Gastrocnemius medialis (tissue), 4 donors: ENCODE measurements at regions not wholly inside any gene's neighbourhood (a gene's known extent, or its start where the extent isn't known, plus 50 kb on each side); places are given as distances from the start of the nearest gene placed in this dataset.
"Not testable (repeated sequence)": the region's sequence is repeated elsewhere in the genome, so short reads cannot be mapped to it uniquely, and the experiment has no call there.

ENCODE experiments used
- ATAC-seq, 2 donors: fragments of 150-250 bp; one replicate each; pipeline ENCODE4 v1.9.1; 2016
- DNase-seq, 2 donors: peaks; one replicate each; pipeline ENCODE4 v3.0.0-alpha.2; 2019
- H3K27ac ChIP-seq, 4 donors: fragments of 200-600 bp; sonication (generic); 1 replicate in 1 of 4; 2 replicates in 3 of 4; pipeline ENCODE4 v1.5.1; 2016 to 2018; ENCODE audit warnings: mild to moderate bottlenecking in 2 of 4, moderate library complexity in 1 of 4
- H3K27me3 ChIP-seq, 3 donors: fragments of 200-600 bp; sonication (generic) in 2 of 3; 1 replicate in 1 of 3; 2 replicates in 2 of 3; pipeline versions ENCODE4 v1.5.1 to v1.6.0; 2016 to 2019; ENCODE audit warnings: mild to moderate bottlenecking in 1 of 3, moderate library complexity in 1 of 3
- H3K36me3 ChIP-seq, 2 donors: fragments of 200-600 bp; sonication (generic) in 1 of 2; one replicate each; pipeline ENCODE4 v1.5.1; 2017 to 2018
- H3K4me1 ChIP-seq, 2 donors: fragments of 200-600 bp; sonication (generic) in 1 of 2; one replicate each; pipeline ENCODE4 v1.5.1; 2016 to 2017; ENCODE audit warnings: mild to moderate bottlenecking in 2 of 2
- H3K4me3 ChIP-seq, 4 donors: fragments of 200-600 bp; sonication (generic) in 3 of 4; 1 replicate in 1 of 4; 2 replicates in 3 of 4; pipeline ENCODE4 v1.5.1; 2016 to 2019; ENCODE audit warnings: mild to moderate bottlenecking in 2 of 4
- H3K9me3 ChIP-seq, 3 donors: fragments of 200-600 bp; sonication (generic) in 2 of 3; 1 replicate in 1 of 3; 2 replicates in 2 of 3; pipeline ENCODE4 v1.5.1; 2016 to 2019
- CTCF ChIP-seq, 5 experiments: fragments of 450-650 bp in 3 of 5; fragments of 200-600 bp in 2 of 5; sonication (generic) in 2 of 5; IDR thresholded peaks in 4 of 5; conservative IDR thresholded peaks in 1 of 5; 1 replicate in 4 of 5; 2 replicates in 1 of 5; pipeline ENCODE4 v1.5.1; 2016 to 2019; ENCODE audit warnings: antibody characterized with exemption in 5 of 5, mild to moderate bottlenecking in 3 of 5, moderate library complexity in 3 of 5
- POLR2A ChIP-seq, 2 donors: fragments of 450-650 bp; IDR thresholded peaks; one replicate each; pipeline ENCODE4 v1.6.1; 2017; ENCODE audit warnings: antibody characterized with exemption in 2 of 2, mild to moderate bottlenecking in 2 of 2, moderate library complexity in 2 of 2
- in situ Hi-C, 4 donors: fragments of 200-750 bp; cut with MboI; loops; one replicate each; pipeline versions ENCODE4 v1.15.0 to v1.8.0; 2017; ENCODE audit warnings: low sequenced_read_pairs in 4 of 4
- intact Hi-C: fragments of 100-400 bp; cut with DNase I; formaldehyde crosslinking; loops from one replicate; pipeline ENCODE4 v1.15.1; 2023; ENCODE audit warnings: low total_unique reads

- no peaks in the 10 kb centered on the region for H3K36me3 ChIP-seq
- H3K27me3 ChIP-seq, result no peaks in the 10 kb centered on the region
- no peak overlapping the region for H3K4me3 ChIP-seq
- DNase-seq, result no peak
- no peak for ATAC-seq
- no peak overlapping the region for H3K27ac ChIP-seq
- no peaks in the 10 kb centered on the region for H3K9me3 ChIP-seq
- TF ChIP-seq CTCF (IDR thresholded peaks at IDR 0.05 in 4 of 5, conservative IDR thresholded peaks at IDR 0.05 in 1 of 5) (no peak), POLR2A (IDR thresholded peaks at IDR 0.05) (no peak)
- no peaks in the 10 kb centered on the region for H3K4me1 ChIP-seq
- intact Hi-C loops (no loop called here), in situ Hi-C loops (no loop called here)
These were observed 95.4 kb upstream of the BANK1 start for GRCh38 chr4:101695176-101695575.

GRCh38 chr4:101694403-101694802 is 96.1 kb upstream of the BANK1 start:
- ATAC-seq, intact Hi-C loops, in situ Hi-C loops: not testable (repeated sequence)

GRCh38 chr4:101693842-101694398 is 96.6 kb upstream of the BANK1 start:
- TF ChIP-seq CTCF (IDR thresholded peaks at IDR 0.05 in 4 of 5, conservative IDR thresholded peaks at IDR 0.05 in 1 of 5) (no peak), POLR2A (IDR thresholded peaks at IDR 0.05) (no peak)
- intact Hi-C loops, result no loop called here
- no peaks in the 10 kb centered on the region for H3K36me3 ChIP-seq
- no peaks in the 10 kb centered on the region for H3K27me3 ChIP-seq
- no peaks in the 10 kb centered on the region for H3K9me3 ChIP-seq
- H3K4me1 ChIP-seq, result no peaks in the 10 kb centered on the region
- H3K27ac ChIP-seq, result no peak overlapping the region
- in situ Hi-C loops, result no loop called here
- H3K4me3 ChIP-seq, result no peak overlapping the region
- ATAC-seq (no peak), DNase-seq (no peak)

More at GRCh38 chr4:101694403-101694802, 96.1 kb upstream of the BANK1 start:
- not testable (repeated sequence) for DNase-seq, H3K4me3 ChIP-seq, H3K27me3 ChIP-seq, H3K9me3 ChIP-seq, H3K4me1 ChIP-seq, H3K27ac ChIP-seq, H3K36me3 ChIP-seq

GRCh38 chr4:101689220-101689619 is 101.3 kb upstream of the BANK1 start:
- Histone ChIP-seq H3K9me3 (no peaks in the 10 kb centered on the region), H3K36me3 (no peaks in the 10 kb centered on the region), H3K4me1 (no peaks in the 10 kb centered on the region), H3K27me3 (no peaks in the 10 kb centered on the region), H3K4me3 (no peak overlapping the region), H3K27ac (no peak overlapping the region)
- ATAC-seq (no peak), DNase-seq (no peak)
- TF ChIP-seq CTCF (IDR thresholded peaks at IDR 0.05 in 4 of 5, conservative IDR thresholded peaks at IDR 0.05 in 1 of 5), result no peak
- TF ChIP-seq POLR2A (IDR thresholded peaks at IDR 0.05), result no peak
- in situ Hi-C loops (no loop called here), intact Hi-C loops (no loop called here)

GRCh38 chr4:101685126-101685525 is 105.4 kb upstream of the BANK1 start:
- in situ Hi-C loops, result no loop called here
- intact Hi-C loops, result no loop called here
- ATAC-seq (no peak), DNase-seq (no peak)
- Histone ChIP-seq H3K4me1 (no peaks in the 10 kb centered on the region), H3K27ac (no peak overlapping the region), H3K4me3 (no peak overlapping the region), H3K36me3 (no peaks in the 10 kb centered on the region), H3K27me3 (no peaks in the 10 kb centered on the region), H3K9me3 (no peaks in the 10 kb centered on the region)
- TF ChIP-seq POLR2A (IDR thresholded peaks at IDR 0.05), result no peak

GRCh38 chr4:101682946-101683345 is 107.6 kb upstream of the BANK1 start:
- DNase-seq (no peak), ATAC-seq (no peak)
- H3K27ac ChIP-seq, result no peak overlapping the region
- H3K36me3 ChIP-seq, result no peaks in the 10 kb centered on the region
- no peaks in the 10 kb centered on the region for H3K9me3 ChIP-seq
- no peaks in the 10 kb centered on the region for H3K27me3 ChIP-seq
- TF ChIP-seq CTCF (IDR thresholded peaks at IDR 0.05 in 4 of 5, conservative IDR thresholded peaks at IDR 0.05 in 1 of 5) (no peak), POLR2A (IDR thresholded peaks at IDR 0.05) (no peak)
- no peak overlapping the region for H3K4me3 ChIP-seq
- in situ Hi-C loops, result no loop called here
- intact Hi-C loops, result no loop called here
- no peaks in the 10 kb centered on the region for H3K4me1 ChIP-seq
